ENCODE measurements at regions not wholly inside any gene's neighbourhood (a gene's known extent, or its start where the extent isn't known, plus 50 kb on each side); places are given as distances from the start of the nearest gene placed in this dataset.

GRCh38 chr15:70383856-70384255 lies 286.1 kb upstream of the TLE3 start:
- no peaks in the 10 kb centered on the region; a peak in 2 of 5 replicates for H3K27me3 ChIP-seq (ENCODE audit: control insufficient read depth in 2 of 2, insufficient read depth in 2 of 2, low read length in 2 of 2)
- no peaks in the 10 kb centered on the region; the same call in 1 of the 2 replicates for H3K9me3 ChIP-seq (replicated peaks; ENCODE audit: control insufficient read depth, insufficient read depth, low read depth, low read length)
- H2AFZ ChIP-seq (ENCODE audit: low read depth, low read length), result no peak overlapping the region
- intact Hi-C loops (cut with micrococcal nuclease), result no loop called here
- H3K9ac ChIP-seq (ENCODE audit: insufficient read depth in 1 of 2, low read depth in 2 of 2, low read length in 2 of 2), result no peak overlapping the region
- H3K9me1 ChIP-seq (ENCODE audit: control insufficient read depth, insufficient read depth, low read length), result no peaks in the 10 kb centered on the region
- FAIRE-seq (no peak), DNase-seq (ENCODE audit: extremely low read depth in 1 of 4, low spot score in 3 of 4) (no peak), ATAC-seq (no peak)
- in situ Hi-C loops (cut with MboI), result no loop called here
- ChIA-PET CTCF (ENCODE audit: low intra/inter-chr PET ratio) (no interaction called here), POLR2A (interaction anchor here (0.6 kb wide), 1 partner anchor 879 kb away, joined by 3 read pairs; no protein-coding TSS in a partner anchor)
- no peaks in the 10 kb centered on the region for H3K79me2 ChIP-seq (ENCODE audit: control insufficient read depth, insufficient read depth, low read length)
- H4K20me1 ChIP-seq (replicated peaks; ENCODE audit: control insufficient read depth, insufficient read depth, low read length), result 0 out of 2 replicates have a peak, but pooled peaks cover 5% of the 10 kb centered on the region
- H3K36me3 ChIP-seq (ENCODE audit: control insufficient read depth, insufficient read depth, low read length), result no peaks in the 10 kb centered on the region
- peaks cover 4 to 11% of the 10 kb centered on the region in 2 experiments; a peak in 4 of 5 replicates for H3K4me1 ChIP-seq (replicated peaks in 1 of 2; ENCODE audit: control insufficient read depth in 2 of 2, insufficient read depth in 2 of 2, low read length in 2 of 2)
- BruUV-seq (replicated peaks), result no TSS peak
- H3K4me3 ChIP-seq, result no peak overlapping the region
- TF ChIP-seq KDM4B (IDR thresholded peaks at IDR 0.05; ENCODE audit: borderline replicate concordance in 2 of 2, low read depth in 1 of 2) (no peak), ZNF197 (CRISPR knock-in tag; IDR thresholded peaks at IDR 0.05; ENCODE audit: low read depth) (no peak), CEBPB (tag; IDR thresholded peaks at IDR 0.05) (no peak)
- TF ChIP-seq, protein P1, sequence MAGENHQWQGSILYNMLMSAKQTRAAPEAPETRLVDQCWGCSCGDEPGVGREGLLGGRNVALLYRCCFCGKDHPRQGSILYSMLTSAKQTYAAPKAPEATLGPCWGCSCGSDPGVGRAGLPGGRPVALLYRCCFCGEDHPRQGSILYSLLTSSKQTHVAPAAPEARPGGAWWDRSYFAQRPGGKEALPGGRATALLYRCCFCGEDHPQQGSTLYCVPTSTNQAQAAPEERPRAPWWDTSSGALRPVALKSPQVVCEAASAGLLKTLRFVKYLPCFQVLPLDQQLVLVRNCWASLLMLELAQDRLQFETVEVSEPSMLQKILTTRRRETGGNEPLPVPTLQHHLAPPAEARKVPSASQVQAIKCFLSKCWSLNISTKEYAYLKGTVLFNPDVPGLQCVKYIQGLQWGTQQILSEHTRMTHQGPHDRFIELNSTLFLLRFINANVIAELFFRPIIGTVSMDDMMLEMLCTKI (IDR thresholded peaks at IDR 0.05; ENCODE audit: partially characterized antibody), result no peak
- no peak overlapping the region for H3K4me2 ChIP-seq (ENCODE audit: insufficient read depth, low read length)
- WGBS (ENCODE audit: insufficient coverage, low coverage, missing lambda C conversion rate), result 40% methylated on average over 8 of the region's 8 CpGs
- H3K27ac ChIP-seq (ENCODE audit: extremely low read depth, low read depth, low read length), result no peak overlapping the region
